GM23338 (cell line): ENCODE measurements at regions not wholly inside any gene's neighbourhood (a gene's known extent, or its start where the extent isn't known, plus 50 kb on each side); places are given as distances from the start of the nearest gene placed in this dataset.

ENCODE experiments used
- ATAC-seq: fragments of 200-7000 bp; cut with Tn5 transposase; 3 replicates; pipeline ENCODE4 v1.9.1; 2020
- DNase-seq: peaks from one replicate; pipeline ENCODE4 v3.0.0-alpha.2; 2015; ENCODE audit warnings: low spot score
- H2AFZ ChIP-seq: fragments of 200-600 bp; sonication (generic); 2 replicates; pipeline ENCODE4 v1.8.0; 2016; ENCODE audit warnings: antibody characterized with exemption, mild to moderate bottlenecking, moderate library complexity
- H3F3A ChIP-seq: fragments of 200-600 bp; sonication (generic); replicated peaks from 2 replicates; pipeline ENCODE4 v1.8.0; 2017; ENCODE audit warnings: antibody characterized with exemption, mixed run types, low read depth
- H3K27ac ChIP-seq: fragments of 200-600 bp; sonication (generic); 2 replicates; pipeline ENCODE4 v1.6.1; 2016; ENCODE audit warnings: low read depth
- H3K27me3 ChIP-seq: fragments of 200-600 bp; sonication (generic); 2 replicates; pipeline ENCODE4 v1.8.0; 2016; ENCODE audit warnings: mild to moderate bottlenecking, mixed run types, moderate library complexity; ENCODE audit not compliant: insufficient read depth
- H3K36me3 ChIP-seq: fragments of 200-600 bp; sonication (generic); 2 replicates; pipeline ENCODE4 v1.8.0; 2016; ENCODE audit warnings: mild to moderate bottlenecking; ENCODE audit not compliant: insufficient read depth
- H3K4me1 ChIP-seq: fragments of 200-600 bp; sonication (generic); 2 replicates; pipeline ENCODE4 v1.8.0; 2016; ENCODE audit warnings: mild to moderate bottlenecking, moderate library complexity; ENCODE audit not compliant: insufficient read depth
- H3K4me2 ChIP-seq: fragments of 200-600 bp; sonication (generic); 2 replicates; pipeline ENCODE4 v1.7.1; 2017; ENCODE audit warnings: mixed run types
- H3K4me3 ChIP-seq: fragments of 200-600 bp; sonication (generic); 2 replicates; pipeline ENCODE4 v1.6.1; 2016; ENCODE audit warnings: mixed run types
- H3K79me2 ChIP-seq: fragments of 200-600 bp; sonication (generic); replicated peaks from 2 replicates; pipeline ENCODE4 v1.8.0; 2017; ENCODE audit warnings: mild to moderate bottlenecking; ENCODE audit not compliant: insufficient read depth
- H3K9me2 ChIP-seq: fragments of 200-600 bp; sonication (generic); 2 replicates; pipeline ENCODE4 v1.8.0; 2017; ENCODE audit not compliant: insufficient read depth
- H4K20me1 ChIP-seq: fragments of 200-600 bp; sonication (generic); replicated peaks from 2 replicates; pipeline ENCODE4 v1.8.0; 2017; ENCODE audit warnings: mild to moderate bottlenecking; ENCODE audit not compliant: insufficient read depth
- H3K27ac Mint-ChIP-seq: 2 replicates; pipeline ENCODE4 v1.8.0; 2020; ENCODE audit warnings: inconsistent platforms, mild to moderate bottlenecking, moderate library complexity, mixed read lengths
- H3K27me3 Mint-ChIP-seq: 3 replicates; pipeline ENCODE4 v1.8.0; 2022; ENCODE audit warnings: low read depth, mild to moderate bottlenecking, moderate library complexity, mixed read lengths, inconsistent platforms; ENCODE audit not compliant: insufficient read depth, poor library complexity
- H3K36me3 Mint-ChIP-seq: 3 replicates; pipeline ENCODE4 v1.8.0; 2021; ENCODE audit warnings: low read depth, mild to moderate bottlenecking, inconsistent platforms, moderate library complexity, mixed read lengths
- H3K4me1 Mint-ChIP-seq: 3 replicates; pipeline ENCODE4 v1.8.0; 2020; ENCODE audit warnings: mild to moderate bottlenecking, inconsistent platforms, mixed read lengths
- H3K4me3 Mint-ChIP-seq: 3 replicates; pipeline ENCODE4 v1.8.0; 2021; ENCODE audit warnings: moderate library complexity, mild to moderate bottlenecking, inconsistent platforms, mixed read lengths
- H3K9me3 Mint-ChIP-seq: 3 replicates; pipeline ENCODE4 v1.8.0; 2020; ENCODE audit warnings: moderate library complexity, mild to moderate bottlenecking, inconsistent platforms, mixed read lengths
- CREB1 ChIP-seq: fragments of 250-450 bp; sonication (Bioruptor Pico); IDR thresholded peaks from 2 replicates; pipeline ENCODE4 v1.5.0; 2020; ENCODE audit warnings: low read depth, mild to moderate bottlenecking, moderate library complexity
- CTCF ChIP-seq, 2 experiments: fragments of 200-600 bp in 1 of 2; sonication (generic) in 1 of 2; conservative IDR thresholded peaks; 2 replicates each; pipeline versions ENCODE4 v1.5.1 to v1.6.1; 2016 to 2017; ENCODE audit warnings: antibody characterized with exemption in 2 of 2, low read depth in 2 of 2, mild to moderate bottlenecking in 2 of 2, moderate library complexity in 1 of 2
- ETS1 ChIP-seq: IDR thresholded peaks from 2 replicates; pipeline ENCODE4 v1.6.1; 2016; ENCODE audit warnings: antibody characterized with exemption
- EZH2 ChIP-seq: fragments of 200-600 bp; sonication (generic); IDR thresholded peaks from one replicate; pipeline ENCODE4 v1.8.0; 2017; ENCODE audit warnings: antibody characterized with exemption, mild to moderate bottlenecking, low read depth; ENCODE audit not compliant: unreplicated experiment
- EZH2phosphoT487 ChIP-seq: fragments of 200-600 bp; sonication (generic); IDR thresholded peaks from one replicate; pipeline ENCODE4 v1.8.1; 2018; ENCODE audit warnings: antibody characterized with exemption; ENCODE audit not compliant: unreplicated experiment
- JUNB ChIP-seq: IDR thresholded peaks from one replicate; pipeline ENCODE4 v1.6.1; 2016; ENCODE audit warnings: antibody characterized with exemption; ENCODE audit not compliant: unreplicated experiment
- NANOG ChIP-seq: IDR thresholded peaks from 2 replicates; pipeline ENCODE4 v1.6.1; 2016; ENCODE audit warnings: antibody characterized with exemption, borderline replicate concordance
- POLR2AphosphoS5 ChIP-seq: IDR thresholded peaks from 2 replicates; pipeline ENCODE4 v1.6.1; 2016; ENCODE audit warnings: antibody characterized with exemption, low read depth
- REST ChIP-seq: IDR thresholded peaks from one replicate; pipeline ENCODE4 v1.6.1; 2018; ENCODE audit warnings: antibody characterized with exemption; ENCODE audit not compliant: unreplicated experiment
- STAT1 ChIP-seq: IDR thresholded peaks from one replicate; pipeline ENCODE4 v1.6.1; 2016; ENCODE audit warnings: antibody characterized with exemption; ENCODE audit not compliant: unreplicated experiment
- ZNF114 ChIP-seq: fragments of 250-450 bp; sonication (Bioruptor Pico); IDR thresholded peaks from 2 replicates; pipeline ENCODE4 v1.5.0; 2020; ENCODE audit warnings: mild to moderate bottlenecking, moderate library complexity
- ZNF331 ChIP-seq: fragments of 250-450 bp; sonication (Bioruptor Pico); IDR thresholded peaks from 2 replicates; pipeline ENCODE4 v1.5.0; 2020; ENCODE audit warnings: low read depth, mild to moderate bottlenecking, moderate library complexity
- ZNF462 ChIP-seq: fragments of 250-450 bp; sonication (Bioruptor Pico); IDR thresholded peaks from 2 replicates; pipeline ENCODE4 v1.5.0; 2020; ENCODE audit warnings: mild to moderate bottlenecking, moderate library complexity

GRCh38 chr16:66198641-66199040, 167.8 kb upstream of the CDH5 start:
- H3K4me3 Mint-ChIP-seq, result no peak overlapping the region

More at GRCh38 chr16:66198641-66199040, 167.8 kb upstream of the CDH5 start:
- Histone ChIP-seq H3K79me2 (no peaks in the 10 kb centered on the region), H3K27me3 (no peaks in the 10 kb centered on the region), H3K36me3 (no peaks in the 10 kb centered on the region), H3K4me1 (no peaks in the 10 kb centered on the region), H3K4me2 (no peak overlapping the region), H3K4me3 (no peak overlapping the region), H2AFZ (no peak overlapping the region), H4K20me1 (no peaks in the 10 kb centered on the region), H3F3A (no peaks in the 10 kb centered on the region), H3K27ac (no peak overlapping the region), H3K9me2 (no peaks in the 10 kb centered on the region)
- Mint-ChIP-seq H3K27me3 (peaks cover 1% of the 10 kb centered on the region), H3K36me3 (no peaks in the 10 kb centered on the region), H3K27ac (no peak overlapping the region), H3K4me1 (no peaks in the 10 kb centered on the region), H3K9me3 (no peaks in the 10 kb centered on the region)
- no peak for ATAC-seq
- no peak for DNase-seq
- TF ChIP-seq ZNF462 (CRISPR knock-in tag) (no peak), EZH2phosphoT487 (no peak), CTCF (conservative IDR thresholded peaks at IDR 0.05; ENCODE audit: low read depth in 2 of 2) (no peak), POLR2AphosphoS5 (no peak), STAT1 (no peak), NANOG (no peak), ZNF331 (CRISPR knock-in tag) (no peak), ZNF114 (CRISPR knock-in tag) (no peak), EZH2 (no peak), CREB1 (CRISPR knock-in tag) (no peak), ETS1 (no peak), JUNB (no peak), REST (no peak)
